DOHH2 (cell line): ENCODE measurements at regions not wholly inside any gene's neighbourhood (a gene's known extent, or its start where the extent isn't known, plus 50 kb on each side); places are given as distances from the start of the nearest gene placed in this dataset.
"Not testable (repeated sequence)": the region's sequence is repeated elsewhere in the genome, so short reads cannot be mapped to it uniquely, and the experiment has no call there.

ENCODE experiments used
- H3F3A ChIP-seq: fragments of 200-600 bp; sonication (generic), shearing (Covaris generic); 2 replicates; pipeline ENCODE4 v1.6.0; 2016; ENCODE audit warnings: antibody characterized with exemption, mild to moderate bottlenecking; ENCODE audit not compliant: control insufficient read depth, insufficient read depth
- H3K27ac ChIP-seq: fragments of 200-600 bp; sonication (generic); 2 replicates; pipeline ENCODE4 v1.5.1; 2014; ENCODE audit warnings: low read depth, mild to moderate bottlenecking, low read length, moderate library complexity
- H3K27me3 ChIP-seq: fragments of 200-600 bp; sonication (generic); 2 replicates; pipeline ENCODE4 v1.6.1; 2014; ENCODE audit warnings: mild to moderate bottlenecking, low read length, mixed read lengths; ENCODE audit not compliant: control insufficient read depth
- H3K36me3 ChIP-seq: fragments of 200-600 bp; sonication (generic); 2 replicates; pipeline ENCODE4 v1.6.1; 2014; ENCODE audit warnings: mild to moderate bottlenecking, low read length, moderate library complexity, mixed read lengths; ENCODE audit not compliant: control insufficient read depth
- H3K4me1 ChIP-seq: fragments of 200-600 bp; sonication (generic); 2 replicates; pipeline ENCODE4 v1.6.1; 2014; ENCODE audit warnings: mild to moderate bottlenecking, low read length, mixed read lengths; ENCODE audit not compliant: control insufficient read depth
- H3K4me2 ChIP-seq: fragments of 200-600 bp; sonication (generic); 2 replicates; pipeline ENCODE4 v1.6.0; 2014; ENCODE audit warnings: mild to moderate bottlenecking, low read length, moderate library complexity
- H3K4me3 ChIP-seq: fragments of 200-600 bp; sonication (generic); 2 replicates; pipeline ENCODE4 v1.5.1; 2014; ENCODE audit warnings: mild to moderate bottlenecking, low read length, mixed read lengths
- H3K79me2 ChIP-seq: fragments of 200-600 bp; sonication (generic); 2 replicates; pipeline ENCODE4 v1.6.1; 2014; ENCODE audit warnings: mild to moderate bottlenecking, low read length, mixed read lengths; ENCODE audit not compliant: control insufficient read depth
- H3K9me2 ChIP-seq: fragments of 200-600 bp; sonication (generic); replicated peaks from 2 replicates; pipeline ENCODE4 v1.6.1; 2014; ENCODE audit warnings: mild to moderate bottlenecking, low read length, mixed read lengths; ENCODE audit not compliant: control insufficient read depth
- H3K9me3 ChIP-seq: fragments of 200-600 bp; sonication (generic); 2 replicates; pipeline ENCODE4 v1.6.1; 2014; ENCODE audit warnings: antibody characterized with exemption, low read length, mixed read lengths; ENCODE audit not compliant: control insufficient read depth, insufficient read depth
- H4K20me1 ChIP-seq: fragments of 200-600 bp; sonication (generic); 2 replicates; pipeline ENCODE4 v1.6.0; 2014; ENCODE audit warnings: low read depth, mild to moderate bottlenecking, antibody characterized with exemption, low read length, moderate library complexity; ENCODE audit not compliant: control insufficient read depth, insufficient read depth

- H3K4me3 ChIP-seq, H4K20me1 ChIP-seq, H3K36me3 ChIP-seq, H3K4me1 ChIP-seq, H3K79me2 ChIP-seq, H3K9me2 ChIP-seq, H3K27me3 ChIP-seq, H3K9me3 ChIP-seq, H3K4me2 ChIP-seq, H3K27ac ChIP-seq, H3F3A ChIP-seq: not testable (repeated sequence)
These were observed 699.2 kb downstream of the PRIM2 start for GRCh38 chr6:58016614-58017013.

GRCh38 chr6:58028188-58028587 lies 710.8 kb downstream of the PRIM2 start:
- H3K4me1 ChIP-seq, H3K9me2 ChIP-seq, H3K79me2 ChIP-seq, H3K9me3 ChIP-seq, H3K4me3 ChIP-seq, H3F3A ChIP-seq, H3K27ac ChIP-seq, H3K36me3 ChIP-seq, H3K27me3 ChIP-seq, H3K4me2 ChIP-seq, H4K20me1 ChIP-seq: not testable (repeated sequence)

- not testable (repeated sequence) for H3K4me2 ChIP-seq, H3K27me3 ChIP-seq, H4K20me1 ChIP-seq, H3K4me3 ChIP-seq, H3K36me3 ChIP-seq, H3K27ac ChIP-seq, H3K9me2 ChIP-seq, H3F3A ChIP-seq, H3K79me2 ChIP-seq, H3K4me1 ChIP-seq, H3K9me3 ChIP-seq
These were observed 720.8 kb downstream of the PRIM2 start for GRCh38 chr6:58038213-58038612.

GRCh38 chr6:58046584-58046983 lies 729.2 kb downstream of the PRIM2 start:
- not testable (repeated sequence) for H3K4me1 ChIP-seq

GRCh38 chr6:58047389-58047788 lies 730.0 kb downstream of the PRIM2 start:
- not testable (repeated sequence) for H3K36me3 ChIP-seq, H3K4me2 ChIP-seq, H3F3A ChIP-seq, H3K27ac ChIP-seq, H3K9me2 ChIP-seq, H4K20me1 ChIP-seq, H3K4me1 ChIP-seq, H3K4me3 ChIP-seq, H3K9me3 ChIP-seq, H3K79me2 ChIP-seq, H3K27me3 ChIP-seq

More at GRCh38 chr6:58046584-58046983, 729.2 kb downstream of the PRIM2 start:
- not testable (repeated sequence) for H3K4me3 ChIP-seq, H3K4me2 ChIP-seq, H3K27ac ChIP-seq, H3K36me3 ChIP-seq, H3F3A ChIP-seq, H3K79me2 ChIP-seq, H4K20me1 ChIP-seq, H3K27me3 ChIP-seq, H3K9me3 ChIP-seq, H3K9me2 ChIP-seq

GRCh38 chr6:58047865-58048264 lies 730.4 kb downstream of the PRIM2 start:
- H3K79me2 ChIP-seq, H3K4me1 ChIP-seq, H4K20me1 ChIP-seq, H3K36me3 ChIP-seq, H3K4me2 ChIP-seq, H3K9me2 ChIP-seq, H3K9me3 ChIP-seq, H3K27me3 ChIP-seq, H3F3A ChIP-seq, H3K4me3 ChIP-seq, H3K27ac ChIP-seq: not testable (repeated sequence)

- H3K36me3 ChIP-seq, H3F3A ChIP-seq, H3K79me2 ChIP-seq, H3K4me1 ChIP-seq, H3K4me2 ChIP-seq, H3K27ac ChIP-seq, H3K9me2 ChIP-seq, H3K4me3 ChIP-seq, H3K27me3 ChIP-seq, H3K9me3 ChIP-seq, H4K20me1 ChIP-seq: not testable (repeated sequence)
These were observed 738.2 kb downstream of the PRIM2 start for GRCh38 chr6:58055465-58056176.

GRCh38 chr6:58059701-58060100 lies 742.3 kb downstream of the PRIM2 start:
- H3F3A ChIP-seq, H3K27ac ChIP-seq, H3K4me1 ChIP-seq, H4K20me1 ChIP-seq, H3K36me3 ChIP-seq, H3K4me3 ChIP-seq, H3K27me3 ChIP-seq, H3K79me2 ChIP-seq, H3K9me2 ChIP-seq, H3K4me2 ChIP-seq, H3K9me3 ChIP-seq: not testable (repeated sequence)
